ENCODE measurements at regions not wholly inside any gene's neighbourhood (a gene's known extent, or its start where the extent isn't known, plus 50 kb on each side); places are given as distances from the start of the nearest gene placed in this dataset.

DNA sequence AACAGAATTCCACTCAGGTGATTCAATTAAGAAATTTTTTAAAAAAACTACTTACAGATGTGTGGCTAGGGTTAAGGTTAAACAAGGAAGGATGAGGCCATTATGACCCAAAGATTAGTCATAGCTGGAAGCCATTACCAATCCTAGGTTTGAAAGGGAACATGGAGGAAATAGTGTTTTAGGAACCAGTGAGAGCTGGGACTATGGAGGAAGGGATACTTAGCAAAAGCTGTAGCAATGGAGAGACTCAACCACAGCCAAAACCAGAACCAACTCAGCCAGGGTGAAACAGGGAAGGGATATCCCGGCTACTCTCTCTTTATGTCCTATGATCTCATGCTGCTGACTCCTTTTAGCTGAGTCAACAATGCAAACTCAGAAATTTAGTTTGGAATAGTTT is 148.6 kb upstream of the CNKSR2 start:
- TF ChIP-seq POLR2AphosphoS5 (IDR thresholded peaks at IDR 0.05) = no peak
- TF ChIP-seq, protein P1, sequence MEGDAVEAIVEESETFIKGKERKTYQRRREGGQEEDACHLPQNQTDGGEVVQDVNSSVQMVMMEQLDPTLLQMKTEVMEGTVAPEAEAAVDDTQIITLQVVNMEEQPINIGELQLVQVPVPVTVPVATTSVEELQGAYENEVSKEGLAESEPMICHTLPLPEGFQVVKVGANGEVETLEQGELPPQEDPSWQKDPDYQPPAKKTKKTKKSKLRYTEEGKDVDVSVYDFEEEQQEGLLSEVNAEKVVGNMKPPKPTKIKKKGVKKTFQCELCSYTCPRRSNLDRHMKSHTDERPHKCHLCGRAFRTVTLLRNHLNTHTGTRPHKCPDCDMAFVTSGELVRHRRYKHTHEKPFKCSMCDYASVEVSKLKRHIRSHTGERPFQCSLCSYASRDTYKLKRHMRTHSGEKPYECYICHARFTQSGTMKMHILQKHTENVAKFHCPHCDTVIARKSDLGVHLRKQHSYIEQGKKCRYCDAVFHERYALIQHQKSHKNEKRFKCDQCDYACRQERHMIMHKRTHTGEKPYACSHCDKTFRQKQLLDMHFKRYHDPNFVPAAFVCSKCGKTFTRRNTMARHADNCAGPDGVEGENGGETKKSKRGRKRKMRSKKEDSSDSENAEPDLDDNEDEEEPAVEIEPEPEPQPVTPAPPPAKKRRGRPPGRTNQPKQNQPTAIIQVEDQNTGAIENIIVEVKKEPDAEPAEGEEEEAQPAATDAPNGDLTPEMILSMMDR (IDR thresholded peaks at IDR 0.05) = no peak

Data from sigmoid colon (tissue), 4 donors.